Type B pancreatic cell (in vitro differentiated cells): ENCODE measurements at regions not wholly inside any gene's neighbourhood (a gene's known extent, or its start where the extent isn't known, plus 50 kb on each side); places are given as distances from the start of the nearest gene placed in this dataset.

Source experiments
- DNase-seq: peaks from one replicate; pipeline ENCODE4 v3.0.0; 2021; ENCODE audit warnings: mixed read lengths; ENCODE audit not compliant: unreplicated experiment; ENCODE audit errors: extremely low spot score
- H3K27ac Mint-ChIP-seq: 2 replicates; pipeline ENCODE4 v1.8.0; 2021; ENCODE audit warnings: mild to moderate bottlenecking, mixed read lengths
- H3K27me3 Mint-ChIP-seq: 2 replicates; pipeline ENCODE4 v1.8.0; 2021; ENCODE audit warnings: mixed read lengths
- H3K36me3 Mint-ChIP-seq: 2 replicates; pipeline ENCODE4 v1.8.0; 2021; ENCODE audit warnings: mixed read lengths
- H3K4me1 Mint-ChIP-seq: one replicate; pipeline ENCODE4 v1.8.0; 2021; ENCODE audit warnings: mixed read lengths; ENCODE audit not compliant: unreplicated experiment
- H3K4me3 Mint-ChIP-seq: 2 replicates; pipeline ENCODE4 v1.8.0; 2021; ENCODE audit warnings: mild to moderate bottlenecking, mixed read lengths
- H3K9me3 Mint-ChIP-seq: 2 replicates; pipeline ENCODE4 v1.8.0; 2021; ENCODE audit warnings: mixed read lengths
- TF ChIP-seq, protein P1 (sequence below): fragments of 200-600 bp; sonication (generic); conservative IDR thresholded peaks from 2 replicates; pipeline ENCODE4 v1.5.0; 2021; ENCODE audit warnings: antibody characterized with exemption, mild to moderate bottlenecking

DNA sequence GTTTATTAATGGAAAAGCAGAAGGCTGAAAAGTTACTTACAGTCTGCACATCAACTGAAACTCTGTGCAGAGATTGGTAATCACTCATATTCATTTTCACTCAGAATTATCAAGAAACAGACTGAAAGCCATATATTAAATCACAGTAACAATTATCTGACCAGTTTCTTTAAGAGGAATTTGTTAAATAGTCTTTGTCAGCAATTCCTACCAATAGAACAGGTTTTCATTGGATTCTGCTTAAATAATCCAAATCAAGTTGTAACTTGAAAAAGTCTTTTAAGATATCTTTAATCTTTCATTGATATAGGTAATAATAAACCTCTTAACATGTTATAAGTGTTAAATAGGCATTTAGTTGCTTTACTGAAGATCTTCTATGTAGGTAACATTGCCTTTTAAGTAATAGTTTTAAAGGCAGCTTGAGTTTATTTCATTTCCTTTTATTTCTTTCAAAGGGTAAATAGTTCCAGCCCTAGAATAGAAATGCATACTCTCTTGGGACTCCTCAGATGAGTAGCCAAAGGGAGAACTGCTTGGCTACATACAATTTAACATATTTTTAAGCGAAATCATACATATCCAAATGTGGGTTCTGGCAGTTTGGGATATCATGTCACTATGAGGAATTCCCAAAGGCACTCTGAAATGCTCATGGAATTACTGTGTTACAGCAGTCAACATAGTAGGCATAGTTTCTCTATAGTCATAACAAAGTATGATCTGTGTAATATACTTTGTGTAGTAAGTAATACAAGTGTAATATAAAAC is 326.0 kb upstream of the SPRY2 start:
- no peak overlapping the region for H3K27ac Mint-ChIP-seq
- peaks cover 14% of the 10 kb centered on the region for H3K4me1 Mint-ChIP-seq
- H3K9me3 Mint-ChIP-seq: peaks cover 8% of the 10 kb centered on the region
- TF ChIP-seq, protein P1, sequence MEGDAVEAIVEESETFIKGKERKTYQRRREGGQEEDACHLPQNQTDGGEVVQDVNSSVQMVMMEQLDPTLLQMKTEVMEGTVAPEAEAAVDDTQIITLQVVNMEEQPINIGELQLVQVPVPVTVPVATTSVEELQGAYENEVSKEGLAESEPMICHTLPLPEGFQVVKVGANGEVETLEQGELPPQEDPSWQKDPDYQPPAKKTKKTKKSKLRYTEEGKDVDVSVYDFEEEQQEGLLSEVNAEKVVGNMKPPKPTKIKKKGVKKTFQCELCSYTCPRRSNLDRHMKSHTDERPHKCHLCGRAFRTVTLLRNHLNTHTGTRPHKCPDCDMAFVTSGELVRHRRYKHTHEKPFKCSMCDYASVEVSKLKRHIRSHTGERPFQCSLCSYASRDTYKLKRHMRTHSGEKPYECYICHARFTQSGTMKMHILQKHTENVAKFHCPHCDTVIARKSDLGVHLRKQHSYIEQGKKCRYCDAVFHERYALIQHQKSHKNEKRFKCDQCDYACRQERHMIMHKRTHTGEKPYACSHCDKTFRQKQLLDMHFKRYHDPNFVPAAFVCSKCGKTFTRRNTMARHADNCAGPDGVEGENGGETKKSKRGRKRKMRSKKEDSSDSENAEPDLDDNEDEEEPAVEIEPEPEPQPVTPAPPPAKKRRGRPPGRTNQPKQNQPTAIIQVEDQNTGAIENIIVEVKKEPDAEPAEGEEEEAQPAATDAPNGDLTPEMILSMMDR: no peak
- H3K36me3 Mint-ChIP-seq: no peaks in the 10 kb centered on the region
- no peaks in the 10 kb centered on the region for H3K27me3 Mint-ChIP-seq
- H3K4me3 Mint-ChIP-seq: no peak overlapping the region
- no peak for DNase-seq

DNA sequence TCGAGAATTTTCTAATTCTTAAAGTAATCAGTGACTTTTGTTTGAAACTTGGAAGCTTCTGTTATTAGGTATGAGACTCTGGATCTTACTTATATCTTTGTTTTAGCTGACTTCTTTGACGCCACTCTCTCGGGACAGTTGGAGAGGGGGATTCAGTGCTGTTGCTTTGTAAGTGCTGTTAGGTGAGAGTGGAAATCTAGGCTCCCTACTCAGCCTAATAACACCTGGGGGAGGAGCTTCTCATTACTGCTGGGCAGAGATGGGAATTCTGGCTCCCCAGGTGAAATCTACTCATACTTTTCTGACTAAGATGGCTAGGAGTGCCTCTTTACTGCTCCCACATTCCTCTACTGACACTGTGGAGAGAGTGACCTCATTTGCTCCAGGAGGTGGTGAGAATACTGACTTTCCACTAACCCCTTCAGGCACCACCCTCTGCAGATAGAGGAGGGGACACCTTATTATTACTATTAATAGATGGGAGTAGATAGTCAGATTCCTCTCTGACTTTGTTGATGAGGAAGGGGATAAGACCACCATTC is 324.9 kb upstream of the SPRY2 start:
- Mint-ChIP-seq H3K4me1 (peaks cover 14% of the 10 kb centered on the region), H3K36me3 (no peaks in the 10 kb centered on the region), H3K27ac (no peak overlapping the region), H3K27me3 (no peaks in the 10 kb centered on the region), H3K9me3 (peaks cover under 1% of the 10 kb centered on the region), H3K4me3 (no peak overlapping the region)
- TF ChIP-seq, protein P1: no peak
- DNase-seq: no peak

DNA sequence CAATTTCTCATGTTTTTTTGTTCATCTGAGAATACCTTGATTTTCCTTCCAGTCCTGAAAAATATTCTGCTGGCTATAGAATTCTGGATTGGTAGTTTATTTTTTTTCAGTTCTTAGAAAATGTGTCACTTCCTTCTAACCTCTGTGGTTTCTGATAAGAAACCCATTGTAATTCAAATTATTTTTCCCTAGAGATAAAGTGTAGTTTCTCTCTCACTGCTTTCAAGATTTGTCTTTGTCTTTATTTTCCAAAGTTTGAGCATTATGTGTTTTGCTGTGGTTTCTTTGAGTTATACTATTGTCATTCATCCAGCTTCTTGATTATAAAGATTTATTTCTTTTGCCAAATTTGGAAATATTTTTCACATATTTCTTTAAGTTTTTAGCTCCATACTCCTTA is 324.0 kb upstream of the SPRY2 start:
- Mint-ChIP-seq H3K4me3 (no peak overlapping the region), H3K27me3 (no peaks in the 10 kb centered on the region), H3K27ac (no peak overlapping the region), H3K9me3 (no peaks in the 10 kb centered on the region), H3K4me1 (peaks cover 14% of the 10 kb centered on the region), H3K36me3 (no peaks in the 10 kb centered on the region)
- TF ChIP-seq, protein P1: no peak
- no peak for DNase-seq

DNA sequence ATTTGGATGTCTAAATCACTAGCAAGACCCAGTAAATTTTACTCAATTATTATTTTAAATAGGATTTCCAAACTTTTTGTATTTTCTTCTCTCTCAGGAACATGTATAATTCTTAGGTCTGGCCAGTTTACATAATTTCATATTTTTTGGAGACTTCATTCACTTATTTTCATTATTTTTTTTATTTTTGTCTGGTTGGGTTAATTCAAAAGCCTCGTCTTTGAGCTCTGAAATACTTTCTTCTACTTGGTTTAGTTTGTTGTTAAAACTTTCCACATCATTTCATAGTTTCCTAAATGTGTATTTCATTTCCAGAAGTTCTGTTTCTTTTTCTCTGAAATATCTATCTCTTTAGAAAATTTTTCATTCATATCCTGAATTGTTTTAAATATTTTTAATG is 322.9 kb upstream of the SPRY2 start:
- Mint-ChIP-seq H3K27ac (no peak overlapping the region), H3K4me3 (no peak overlapping the region), H3K27me3 (no peaks in the 10 kb centered on the region), H3K4me1 (peaks cover 6% of the 10 kb centered on the region), H3K9me3 (no peaks in the 10 kb centered on the region), H3K36me3 (no peaks in the 10 kb centered on the region)
- TF ChIP-seq, protein P1: no peak
- no peak for DNase-seq

DNA sequence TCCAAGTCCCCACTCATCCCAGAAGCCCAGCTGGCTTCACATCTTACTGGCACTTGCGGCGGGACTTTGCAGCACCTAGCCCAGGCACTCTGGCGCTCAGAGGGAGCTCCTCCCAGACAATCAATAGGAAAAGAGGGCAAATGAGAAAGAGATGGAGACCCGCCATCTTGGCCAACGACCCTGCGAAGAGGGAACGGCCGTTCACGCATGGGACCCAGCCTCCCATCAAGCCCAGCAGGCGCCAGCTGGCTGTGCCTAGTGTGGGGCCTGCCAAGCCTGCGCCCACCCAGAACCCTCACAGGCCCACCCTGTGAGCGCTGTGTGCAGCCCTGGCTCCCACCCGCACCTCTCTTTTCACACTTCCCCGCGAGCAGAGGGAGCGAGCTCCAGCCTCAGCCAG is 317.8 kb upstream of the SPRY2 start:
- peaks cover 15% of the 10 kb centered on the region for H3K9me3 Mint-ChIP-seq
- no peak for DNase-seq
- H3K27me3 Mint-ChIP-seq: no peaks in the 10 kb centered on the region
- H3K27ac Mint-ChIP-seq: no peak overlapping the region
- TF ChIP-seq, protein P1: no peak
- no peaks in the 10 kb centered on the region for H3K36me3 Mint-ChIP-seq
- no peaks in the 10 kb centered on the region for H3K4me1 Mint-ChIP-seq
- no peak overlapping the region for H3K4me3 Mint-ChIP-seq
